Mesothelial cell of epicardium (in vitro differentiated cells): ENCODE measurements at regions not wholly inside any gene's neighbourhood (a gene's known extent, or its start where the extent isn't known, plus 50 kb on each side); places are given as distances from the start of the nearest gene placed in this dataset.

Experiments used
- DNase-seq, 2 experiments: peaks; one replicate each; pipeline ENCODE4 v3.0.0; 2021; ENCODE audit warnings: low spot score in 2 of 2; ENCODE audit not compliant: unreplicated experiment in 2 of 2
- H3K27ac Mint-ChIP-seq: 2 replicates; pipeline ENCODE4 v1.8.0; 2021; ENCODE audit warnings: mixed read lengths
- H3K27me3 Mint-ChIP-seq: 2 replicates; pipeline ENCODE4 v1.8.0; 2021; ENCODE audit warnings: low read depth, mixed read lengths
- H3K36me3 Mint-ChIP-seq: 2 replicates; pipeline ENCODE4 v1.8.0; 2021; ENCODE audit warnings: mixed read lengths
- H3K4me1 Mint-ChIP-seq: 2 replicates; pipeline ENCODE4 v1.8.0; 2021; ENCODE audit warnings: mixed read lengths
- H3K4me3 Mint-ChIP-seq: 2 replicates; pipeline ENCODE4 v1.8.0; 2021; ENCODE audit warnings: mild to moderate bottlenecking, moderate library complexity, mixed read lengths
- H3K9me3 Mint-ChIP-seq: 2 replicates; pipeline ENCODE4 v1.8.0; 2021; ENCODE audit warnings: mixed read lengths
- TF ChIP-seq, protein P1 (sequence below): fragments of 200-600 bp; sonication (generic); IDR thresholded peaks from one replicate; pipeline ENCODE4 v1.5.0; 2021; ENCODE audit warnings: antibody characterized with exemption; ENCODE audit not compliant: unreplicated experiment

DNA sequence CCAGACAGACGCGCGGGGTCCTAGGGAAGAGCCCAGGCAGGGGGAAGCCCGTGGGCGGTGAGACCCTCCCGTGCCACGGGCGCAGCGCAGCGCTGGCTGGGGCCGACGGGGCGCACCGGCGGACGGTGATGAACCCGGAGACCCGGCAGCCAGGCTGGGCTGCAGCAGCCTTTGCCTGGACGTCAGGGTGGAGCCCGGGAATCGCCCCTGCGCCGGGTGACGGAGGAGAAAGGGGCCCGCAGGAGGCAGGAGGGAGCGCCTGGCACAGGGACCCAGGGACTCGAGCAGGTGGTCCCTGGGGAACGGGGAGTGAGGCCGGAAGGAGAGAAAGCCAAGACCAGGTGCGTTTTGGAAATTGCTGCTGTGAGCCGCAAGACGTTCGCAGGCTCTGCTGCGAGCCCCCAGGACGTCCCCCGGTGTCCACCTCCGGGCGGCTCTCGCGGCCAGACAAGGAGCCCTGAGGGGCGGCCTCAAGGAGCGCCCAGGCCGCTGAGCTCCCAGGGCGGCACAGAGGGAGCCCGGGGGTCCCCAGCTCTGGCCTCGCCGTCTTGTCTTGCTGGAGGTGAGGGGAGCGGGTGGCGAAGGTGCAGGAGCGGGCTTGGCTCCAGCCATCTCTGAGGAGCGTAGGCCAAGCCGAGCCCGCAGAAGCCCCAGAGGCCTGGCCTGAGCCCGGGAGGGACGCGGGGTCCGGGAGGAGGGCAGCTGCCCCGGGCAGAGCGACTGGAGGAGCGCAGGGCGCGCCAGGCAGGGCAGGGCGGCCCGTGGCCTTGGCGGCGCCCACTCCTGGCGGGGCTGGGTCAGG lies 191.2 kb upstream of the PDE10A start:
- Mint-ChIP-seq H3K4me1 (peaks cover 9% of the 10 kb centered on the region), H3K36me3 (no peaks in the 10 kb centered on the region), H3K4me3 (no peak overlapping the region), H3K9me3 (no peaks in the 10 kb centered on the region), H3K27me3 (peaks cover 92% of the 10 kb centered on the region), H3K27ac (no peak overlapping the region)
- TF ChIP-seq, protein P1, sequence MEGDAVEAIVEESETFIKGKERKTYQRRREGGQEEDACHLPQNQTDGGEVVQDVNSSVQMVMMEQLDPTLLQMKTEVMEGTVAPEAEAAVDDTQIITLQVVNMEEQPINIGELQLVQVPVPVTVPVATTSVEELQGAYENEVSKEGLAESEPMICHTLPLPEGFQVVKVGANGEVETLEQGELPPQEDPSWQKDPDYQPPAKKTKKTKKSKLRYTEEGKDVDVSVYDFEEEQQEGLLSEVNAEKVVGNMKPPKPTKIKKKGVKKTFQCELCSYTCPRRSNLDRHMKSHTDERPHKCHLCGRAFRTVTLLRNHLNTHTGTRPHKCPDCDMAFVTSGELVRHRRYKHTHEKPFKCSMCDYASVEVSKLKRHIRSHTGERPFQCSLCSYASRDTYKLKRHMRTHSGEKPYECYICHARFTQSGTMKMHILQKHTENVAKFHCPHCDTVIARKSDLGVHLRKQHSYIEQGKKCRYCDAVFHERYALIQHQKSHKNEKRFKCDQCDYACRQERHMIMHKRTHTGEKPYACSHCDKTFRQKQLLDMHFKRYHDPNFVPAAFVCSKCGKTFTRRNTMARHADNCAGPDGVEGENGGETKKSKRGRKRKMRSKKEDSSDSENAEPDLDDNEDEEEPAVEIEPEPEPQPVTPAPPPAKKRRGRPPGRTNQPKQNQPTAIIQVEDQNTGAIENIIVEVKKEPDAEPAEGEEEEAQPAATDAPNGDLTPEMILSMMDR, result no peak
- DNase-seq, result no peak

DNA sequence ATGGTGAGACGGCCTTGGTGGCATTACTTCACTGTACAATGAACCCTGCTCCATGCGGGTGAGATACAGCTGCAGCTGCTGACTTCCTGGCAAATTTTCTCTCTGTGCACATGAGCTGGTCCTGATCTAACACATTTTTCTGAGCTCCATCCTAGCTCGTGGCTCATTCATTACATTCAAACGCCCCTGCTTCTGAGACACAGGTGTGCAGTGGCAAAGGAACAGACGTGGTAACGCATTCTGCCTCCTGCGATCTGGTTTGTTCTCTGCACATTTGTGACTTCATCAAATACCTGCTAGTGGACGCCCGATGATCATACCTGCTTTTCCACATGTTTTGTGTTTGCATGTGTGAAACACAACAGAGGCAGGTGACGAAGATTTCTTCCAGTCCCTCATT lies 189.6 kb upstream of the PDE10A start:
- DNase-seq, result no peak
- H3K4me1 Mint-ChIP-seq, result peaks cover 13% of the 10 kb centered on the region
- peaks cover 88% of the 10 kb centered on the region for H3K27me3 Mint-ChIP-seq
- H3K27ac Mint-ChIP-seq, result no peak overlapping the region
- H3K36me3 Mint-ChIP-seq, result no peaks in the 10 kb centered on the region
- H3K4me3 Mint-ChIP-seq, result no peak overlapping the region
- no peaks in the 10 kb centered on the region for H3K9me3 Mint-ChIP-seq
- TF ChIP-seq, protein P1, result no peak

DNA sequence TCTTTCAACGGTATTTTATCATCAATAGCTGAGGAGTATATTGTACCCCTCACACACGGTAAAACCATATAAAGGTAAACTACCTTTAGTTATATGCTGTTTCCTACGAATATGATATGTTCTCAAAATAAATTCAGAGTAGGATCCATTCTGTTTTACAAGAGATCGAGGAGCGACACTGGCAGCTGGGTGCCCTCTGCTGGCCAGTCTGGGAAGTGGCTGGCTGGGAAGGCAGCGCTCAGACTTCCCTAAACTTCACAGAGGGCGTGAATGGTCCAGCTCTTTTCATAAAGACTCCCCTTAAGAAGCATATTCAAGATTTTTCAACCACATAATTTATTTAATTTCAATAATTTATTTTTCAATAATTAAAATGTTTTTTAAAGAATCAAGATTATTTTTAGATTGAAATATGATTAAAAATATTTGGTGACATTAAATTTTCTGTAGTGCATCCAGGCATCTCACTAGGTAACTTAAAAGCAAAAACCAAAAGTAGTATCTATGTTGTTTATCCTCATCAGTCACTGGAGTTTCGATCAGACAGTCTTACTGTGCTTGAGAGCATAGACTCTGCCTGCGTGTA lies 187.5 kb upstream of the PDE10A start:
- H3K27me3 Mint-ChIP-seq, result peaks cover 84% of the 10 kb centered on the region
- H3K4me1 Mint-ChIP-seq, result peaks cover 30% of the 10 kb centered on the region
- TF ChIP-seq, protein P1, result peak; percentile 97
- no peak overlapping the region for H3K27ac Mint-ChIP-seq
- H3K4me3 Mint-ChIP-seq, result no peak overlapping the region
- H3K36me3 Mint-ChIP-seq, result no peaks in the 10 kb centered on the region
- H3K9me3 Mint-ChIP-seq, result no peaks in the 10 kb centered on the region
- DNase-seq, result peak in 1 of 2 experiments; percentile 85

DNA sequence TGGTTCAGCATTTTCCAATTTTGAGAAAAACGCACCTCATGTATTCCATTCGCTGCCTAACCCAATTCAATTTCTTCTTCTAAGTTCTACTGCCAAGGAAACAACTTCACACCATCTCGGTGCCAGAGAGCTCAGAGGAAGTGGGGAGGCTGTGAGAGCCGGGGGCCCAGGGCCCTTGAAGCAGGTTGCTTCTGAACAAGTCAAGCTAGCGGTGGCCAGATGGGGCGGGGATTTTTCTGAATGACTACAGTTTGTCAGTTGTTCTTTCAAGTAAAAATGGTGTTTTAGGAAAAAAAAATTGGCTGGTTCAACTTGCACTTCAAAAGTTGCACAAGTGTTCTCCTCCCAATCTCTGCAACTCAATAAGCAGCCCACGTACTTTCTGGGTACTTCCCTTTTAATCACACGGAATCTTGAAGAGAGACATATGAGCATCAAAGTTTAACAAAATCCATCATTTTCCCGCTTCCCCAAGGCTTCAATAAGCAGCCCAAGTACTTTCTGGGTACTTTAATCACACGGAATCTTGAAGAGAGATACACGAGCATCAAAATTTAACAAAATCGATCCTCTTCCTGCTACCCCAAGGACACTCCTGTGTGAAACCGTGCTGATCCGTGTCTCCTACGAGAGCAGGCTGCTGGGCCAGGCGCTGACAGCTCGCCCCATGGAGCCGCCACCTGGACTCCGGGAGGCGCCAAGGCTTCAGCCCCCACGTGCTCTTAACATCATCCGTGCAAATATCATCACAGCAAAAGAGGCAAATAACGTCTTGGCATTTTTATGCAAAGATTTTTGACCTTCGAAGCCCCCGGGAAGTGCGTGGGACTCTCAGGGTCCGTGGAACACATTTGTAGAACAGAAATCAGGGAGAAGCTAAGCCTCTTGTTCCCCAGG lies 186.7 kb upstream of the PDE10A start:
- Mint-ChIP-seq H3K4me3 (no peak overlapping the region), H3K36me3 (no peaks in the 10 kb centered on the region), H3K4me1 (peaks cover 38% of the 10 kb centered on the region), H3K27ac (no peak overlapping the region), H3K27me3 (peaks cover 78% of the 10 kb centered on the region), H3K9me3 (no peaks in the 10 kb centered on the region)
- TF ChIP-seq, protein P1, result no peak
- no peak for DNase-seq

DNA sequence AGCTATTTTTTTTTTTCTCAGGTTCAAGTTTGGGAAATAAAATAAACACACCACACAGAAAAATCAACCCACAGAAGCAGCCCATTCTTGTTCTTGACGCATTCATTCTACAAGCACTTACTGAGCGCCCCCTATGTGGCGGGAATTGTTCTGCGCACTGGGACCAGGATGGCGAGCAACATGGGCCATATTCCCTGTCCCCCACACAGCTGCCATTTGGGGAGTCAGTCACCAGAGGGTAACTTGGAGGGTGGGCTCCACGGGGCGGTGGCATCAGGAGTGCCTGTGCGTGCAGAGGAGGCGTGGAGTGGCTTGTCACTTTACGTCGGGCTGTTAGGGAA lies 185.0 kb upstream of the PDE10A start:
- DNase-seq, result no peak
- TF ChIP-seq, protein P1, result peak; percentile 49
- peaks cover 73% of the 10 kb centered on the region for H3K27me3 Mint-ChIP-seq

More for the DNA sequence above, 185.0 kb upstream of the PDE10A start:
- Mint-ChIP-seq H3K4me1 (peaks cover 43% of the 10 kb centered on the region), H3K9me3 (no peaks in the 10 kb centered on the region), H3K4me3 (no peak overlapping the region), H3K36me3 (no peaks in the 10 kb centered on the region), H3K27ac (no peak overlapping the region)
